ENCODE measurements at regions not wholly inside any gene's neighbourhood (a gene's known extent, or its start where the extent isn't known, plus 50 kb on each side); places are given as distances from the start of the nearest gene placed in this dataset.

DNA sequence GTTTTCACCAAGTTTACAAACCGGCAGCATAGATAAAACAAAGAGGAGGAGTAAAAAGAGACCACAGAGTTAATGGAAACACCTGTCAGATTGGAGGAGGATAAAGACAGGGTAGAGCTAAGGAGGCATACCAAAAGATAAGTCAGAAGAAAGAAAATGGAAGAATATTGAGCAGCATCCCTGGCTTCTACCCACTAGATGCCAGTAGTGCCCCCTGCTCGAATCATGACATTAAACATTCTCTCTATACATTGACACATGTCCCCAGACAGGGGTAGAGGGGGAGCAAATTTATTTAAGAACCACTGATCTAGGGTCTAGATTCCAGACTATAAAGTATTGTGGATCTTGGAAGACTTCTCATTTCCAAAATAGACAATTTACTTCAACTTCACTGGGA is 159.8 kb upstream of the ETAA1 start:
- TF ChIP-seq, protein P1, sequence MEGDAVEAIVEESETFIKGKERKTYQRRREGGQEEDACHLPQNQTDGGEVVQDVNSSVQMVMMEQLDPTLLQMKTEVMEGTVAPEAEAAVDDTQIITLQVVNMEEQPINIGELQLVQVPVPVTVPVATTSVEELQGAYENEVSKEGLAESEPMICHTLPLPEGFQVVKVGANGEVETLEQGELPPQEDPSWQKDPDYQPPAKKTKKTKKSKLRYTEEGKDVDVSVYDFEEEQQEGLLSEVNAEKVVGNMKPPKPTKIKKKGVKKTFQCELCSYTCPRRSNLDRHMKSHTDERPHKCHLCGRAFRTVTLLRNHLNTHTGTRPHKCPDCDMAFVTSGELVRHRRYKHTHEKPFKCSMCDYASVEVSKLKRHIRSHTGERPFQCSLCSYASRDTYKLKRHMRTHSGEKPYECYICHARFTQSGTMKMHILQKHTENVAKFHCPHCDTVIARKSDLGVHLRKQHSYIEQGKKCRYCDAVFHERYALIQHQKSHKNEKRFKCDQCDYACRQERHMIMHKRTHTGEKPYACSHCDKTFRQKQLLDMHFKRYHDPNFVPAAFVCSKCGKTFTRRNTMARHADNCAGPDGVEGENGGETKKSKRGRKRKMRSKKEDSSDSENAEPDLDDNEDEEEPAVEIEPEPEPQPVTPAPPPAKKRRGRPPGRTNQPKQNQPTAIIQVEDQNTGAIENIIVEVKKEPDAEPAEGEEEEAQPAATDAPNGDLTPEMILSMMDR (IDR thresholded peaks at IDR 0.05; ENCODE audit: low read length): no peak
- TF ChIP-seq EZH2 (optimal IDR thresholded peaks at IDR 0.05; ENCODE audit: low read depth, low read length): no peak

All from MM.1S (cell line).